IPS-11a (cell line): ENCODE measurements at regions not wholly inside any gene's neighbourhood (a gene's known extent, or its start where the extent isn't known, plus 50 kb on each side); places are given as distances from the start of the nearest gene placed in this dataset.

Experiments used
- H3K4me3 ChIP-seq: one replicate; pipeline ENCODE4 v1.5.1; 2013; ENCODE audit warnings: low read depth, low read length, control low read depth

- H3K4me3 ChIP-seq = no peak overlapping the region
These were observed 471.6 kb upstream of the PRKX start for GRCh38 chrX:4185086-4185485.

- H3K4me3 ChIP-seq = no peak overlapping the region
These were observed 469.0 kb upstream of the PRKX start for GRCh38 chrX:4182408-4182806.

- no peak overlapping the region for H3K4me3 ChIP-seq
These were observed 468.4 kb upstream of the PRKX start for GRCh38 chrX:4181782-4182407.

- no peak overlapping the region for H3K4me3 ChIP-seq
These were observed 465.6 kb upstream of the PRKX start for GRCh38 chrX:4179031-4179430.

GRCh38 chrX:4175221-4175620, 461.8 kb upstream of the PRKX start:
- H3K4me3 ChIP-seq = no peak overlapping the region

GRCh38 chrX:4173743-4174142, 460.3 kb upstream of the PRKX start:
- H3K4me3 ChIP-seq = no peak overlapping the region

GRCh38 chrX:4151798-4152197, 438.3 kb upstream of the PRKX start:
- no peak overlapping the region for H3K4me3 ChIP-seq

GRCh38 chrX:4150259-4150658, 436.8 kb upstream of the PRKX start:
- H3K4me3 ChIP-seq = no peak overlapping the region

- no peak overlapping the region for H3K4me3 ChIP-seq
These were observed 416.2 kb upstream of the PRKX start for GRCh38 chrX:4129626-4130025.

- no peak overlapping the region for H3K4me3 ChIP-seq
These were observed 405.4 kb upstream of the PRKX start for GRCh38 chrX:4118666-4119530.

- no peak overlapping the region for H3K4me3 ChIP-seq
These were observed 397.5 kb upstream of the PRKX start for GRCh38 chrX:4110964-4111363.

GRCh38 chrX:4094926-4095325, 381.5 kb upstream of the PRKX start:
- H3K4me3 ChIP-seq = no peak overlapping the region

GRCh38 chrX:4091046-4091760, 377.8 kb upstream of the PRKX start:
- H3K4me3 ChIP-seq = no peak overlapping the region

GRCh38 chrX:4059893-4060292, 346.4 kb upstream of the PRKX start:
- no peak overlapping the region for H3K4me3 ChIP-seq

- no peak overlapping the region for H3K4me3 ChIP-seq
These were observed 330.5 kb upstream of the PRKX start for GRCh38 chrX:4043951-4044350.

- H3K4me3 ChIP-seq = no peak overlapping the region
These were observed 322.4 kb upstream of the PRKX start for GRCh38 chrX:4035874-4036273.

GRCh38 chrX:4028151-4028550, 314.7 kb upstream of the PRKX start:
- no peak overlapping the region for H3K4me3 ChIP-seq

GRCh38 chrX:4005281-4005680, 291.8 kb upstream of the PRKX start:
- H3K4me3 ChIP-seq = no peak overlapping the region

- no peak overlapping the region for H3K4me3 ChIP-seq
These were observed 291.4 kb upstream of the PRKX start for GRCh38 chrX:4004822-4005221.

GRCh38 chrX:3994315-3994714, 280.9 kb upstream of the PRKX start:
- no peak overlapping the region for H3K4me3 ChIP-seq

- H3K4me3 ChIP-seq = no peak overlapping the region
These were observed 277.1 kb upstream of the PRKX start for GRCh38 chrX:3990569-3990968.
